GM12864 (cell line): ENCODE measurements at regions not wholly inside any gene's neighbourhood (a gene's known extent, or its start where the extent isn't known, plus 50 kb on each side); places are given as distances from the start of the nearest gene placed in this dataset.

Experiments
- DNase-seq: peaks from one replicate; pipeline ENCODE4 v3.0.0-alpha.2; 2011; ENCODE audit warnings: low read depth
- H3K4me3 ChIP-seq: 2 replicates; pipeline ENCODE4 v1.5.1; 2011; ENCODE audit warnings: mild to moderate bottlenecking, low read depth, low read length, control low read depth
- CTCF ChIP-seq: IDR thresholded peaks from 2 replicates; pipeline ENCODE4 v1.5.1; 2011; ENCODE audit warnings: low read depth, mild to moderate bottlenecking, moderate library complexity, low read length, control low read depth, inconsistent platforms; ENCODE audit errors: missing control alignments

- DNase-seq = no peak
Observed at GRCh38 chr6:50936277-50936681, 117.6 kb downstream of the TFAP2B start.

GRCh38 chr6:50939931-50940330 is 121.3 kb downstream of the TFAP2B start:
- DNase-seq = no peak
- no peak overlapping the region for H3K4me3 ChIP-seq
- no peak for TF ChIP-seq CTCF

More at GRCh38 chr6:50936277-50936681, 117.6 kb downstream of the TFAP2B start:
- TF ChIP-seq CTCF = no peak
- no peak overlapping the region for H3K4me3 ChIP-seq

- DNase-seq = no peak
- no peak for TF ChIP-seq CTCF
- no peak overlapping the region for H3K4me3 ChIP-seq
Observed at GRCh38 chr6:50945789-50946188, 127.1 kb downstream of the TFAP2B start.

GRCh38 chr6:50952092-50952907 is 133.6 kb downstream of the TFAP2B start:
- no peak for TF ChIP-seq CTCF
- no peak for DNase-seq
- H3K4me3 ChIP-seq = no peak overlapping the region

GRCh38 chr6:50956014-50956413 is 137.3 kb downstream of the TFAP2B start:
- DNase-seq = no peak
- no peak overlapping the region for H3K4me3 ChIP-seq
- TF ChIP-seq CTCF = no peak

GRCh38 chr6:50958148-50958697 is 139.6 kb downstream of the TFAP2B start:
- no peak for TF ChIP-seq CTCF
- DNase-seq = no peak
- no peak overlapping the region for H3K4me3 ChIP-seq

- no peak for TF ChIP-seq CTCF
- DNase-seq = no peak
- H3K4me3 ChIP-seq = no peak overlapping the region
Observed at GRCh38 chr6:50959081-50959641, 140.5 kb downstream of the TFAP2B start.
